Natural killer cell treated with Interleukin-12 subunit alpha and Interleukin-12 subunit beta and Interleukin-15 and Interleukin-18, amount 100 ng/mL, for 72 hours (primary cell): ENCODE measurements at regions not wholly inside any gene's neighbourhood (a gene's known extent, or its start where the extent isn't known, plus 50 kb on each side); places are given as distances from the start of the nearest gene placed in this dataset.

Experiments
- ATAC-seq, 2 donors: fragments of 150-1000 bp; cut with Tn5 transposase in 1 of 2; sonication (Bioruptor Pico), chemical (Tn5 transposase) in 1 of 2; 2 replicates each; pipeline ENCODE4 v1.10.0; 2021
- DNase-seq: peaks from one replicate; pipeline ENCODE4 v3.0.0; 2022; ENCODE audit warnings: low spot score
- H3K27ac Mint-ChIP-seq, 2 donors: 1 replicate in 1 of 2; 2 replicates in 1 of 2; pipeline ENCODE4 v1.8.0; 2022; ENCODE audit warnings: mixed read lengths in 2 of 2, mild to moderate bottlenecking in 1 of 2, moderate library complexity in 1 of 2
- H3K27me3 Mint-ChIP-seq, 2 donors: 1 replicate in 1 of 2; 2 replicates in 1 of 2; pipeline ENCODE4 v1.8.0; 2022; ENCODE audit warnings: mixed read lengths in 2 of 2
- H3K36me3 Mint-ChIP-seq: one replicate; pipeline ENCODE4 v1.8.0; 2022; ENCODE audit warnings: mixed read lengths
- H3K4me1 Mint-ChIP-seq, 2 donors: 1 replicate in 1 of 2; 2 replicates in 1 of 2; pipeline ENCODE4 v1.8.0; 2022; ENCODE audit warnings: low read depth in 2 of 2, mixed read lengths in 2 of 2, mild to moderate bottlenecking in 1 of 2
- H3K4me3 Mint-ChIP-seq: one replicate; pipeline ENCODE4 v1.8.0; 2022; ENCODE audit warnings: mixed read lengths
- H3K9me3 Mint-ChIP-seq: 2 replicates; pipeline ENCODE4 v1.8.0; 2022; ENCODE audit warnings: mixed read lengths

- Mint-ChIP-seq H3K4me3 (no peak overlapping the region), H3K27me3 (peaks cover 4 to 7% of the 10 kb centered on the region in 2 donors), H3K36me3 (no peaks in the 10 kb centered on the region), H3K9me3 (no peaks in the 10 kb centered on the region), H3K4me1 (no peaks in the 10 kb centered on the region), H3K27ac (no peak overlapping the region)
- DNase-seq (no peak), ATAC-seq (no peak)
Measured at GRCh38 chr2:2799151-2799697, 468.1 kb upstream of the MYT1L start.

GRCh38 chr2:2798337-2798736, 467.3 kb upstream of the MYT1L start:
- Mint-ChIP-seq H3K27me3 (peaks cover 4 to 7% of the 10 kb centered on the region in 2 donors), H3K4me1 (no peaks in the 10 kb centered on the region), H3K9me3 (no peaks in the 10 kb centered on the region), H3K27ac (no peak overlapping the region), H3K36me3 (no peaks in the 10 kb centered on the region), H3K4me3 (no peak overlapping the region)
- DNase-seq (no peak), ATAC-seq (no peak)

GRCh38 chr2:2797797-2798196, 466.7 kb upstream of the MYT1L start:
- Mint-ChIP-seq H3K4me3 (no peak overlapping the region), H3K27ac (no peak overlapping the region), H3K9me3 (no peaks in the 10 kb centered on the region), H3K36me3 (no peaks in the 10 kb centered on the region), H3K4me1 (no peaks in the 10 kb centered on the region), H3K27me3 (peaks cover 4 to 7% of the 10 kb centered on the region in 2 donors)
- ATAC-seq (no peak), DNase-seq (no peak)

GRCh38 chr2:2796207-2796606, 465.1 kb upstream of the MYT1L start:
- Mint-ChIP-seq H3K36me3 (no peaks in the 10 kb centered on the region), H3K9me3 (no peaks in the 10 kb centered on the region), H3K27me3 (peaks cover 0 to 4% of the 10 kb centered on the region in 2 donors), H3K27ac (no peak overlapping the region), H3K4me3 (no peak overlapping the region), H3K4me1 (no peaks in the 10 kb centered on the region)
- DNase-seq = no peak
- peak in 1 of 2 donors; percentile 40 for ATAC-seq

- Mint-ChIP-seq H3K36me3 (no peaks in the 10 kb centered on the region), H3K27me3 (peaks cover 0 to 4% of the 10 kb centered on the region in 2 donors), H3K4me1 (no peaks in the 10 kb centered on the region), H3K27ac (no peak overlapping the region), H3K9me3 (no peaks in the 10 kb centered on the region), H3K4me3 (no peak overlapping the region)
- DNase-seq (no peak), ATAC-seq (no peak)
Measured at GRCh38 chr2:2795438-2796091, 464.5 kb upstream of the MYT1L start.

GRCh38 chr2:2793925-2794560, 463.0 kb upstream of the MYT1L start:
- Mint-ChIP-seq H3K36me3 (no peaks in the 10 kb centered on the region), H3K4me3 (no peak overlapping the region), H3K27ac (no peak overlapping the region), H3K27me3 (peaks cover 0 to 2% of the 10 kb centered on the region in 2 donors), H3K4me1 (no peaks in the 10 kb centered on the region), H3K9me3 (no peaks in the 10 kb centered on the region)
- no peak for DNase-seq
- ATAC-seq = no peak

- Mint-ChIP-seq H3K9me3 (no peaks in the 10 kb centered on the region), H3K27ac (no peak overlapping the region), H3K4me1 (no peaks in the 10 kb centered on the region), H3K27me3 (no peaks in the 10 kb centered on the region), H3K4me3 (no peak overlapping the region), H3K36me3 (no peaks in the 10 kb centered on the region)
- ATAC-seq (no peak), DNase-seq (no peak)
Measured at GRCh38 chr2:2793514-2793913, 462.4 kb upstream of the MYT1L start.

GRCh38 chr2:2791606-2792005, 460.5 kb upstream of the MYT1L start:
- ATAC-seq = no peak
- Mint-ChIP-seq H3K9me3 (no peaks in the 10 kb centered on the region), H3K27me3 (no peaks in the 10 kb centered on the region), H3K27ac (no peak overlapping the region), H3K4me1 (no peaks in the 10 kb centered on the region), H3K4me3 (no peak overlapping the region), H3K36me3 (no peaks in the 10 kb centered on the region)
- no peak for DNase-seq

- no peak for DNase-seq
- H3K4me1 Mint-ChIP-seq = no peaks in the 10 kb centered on the region
- no peak for ATAC-seq
- no peak overlapping the region for H3K4me3 Mint-ChIP-seq
- no peaks in the 10 kb centered on the region for H3K36me3 Mint-ChIP-seq
- no peaks in the 10 kb centered on the region for H3K9me3 Mint-ChIP-seq
- no peak overlapping the region for H3K27ac Mint-ChIP-seq
- H3K27me3 Mint-ChIP-seq = no peaks in the 10 kb centered on the region
Measured at GRCh38 chr2:2791031-2791430, 460.0 kb upstream of the MYT1L start.

- Mint-ChIP-seq H3K9me3 (peaks cover 4% of the 10 kb centered on the region), H3K27me3 (peaks cover 0 to 7% of the 10 kb centered on the region in 2 donors), H3K4me1 (no peaks in the 10 kb centered on the region), H3K27ac (no peak overlapping the region), H3K4me3 (no peak overlapping the region), H3K36me3 (no peaks in the 10 kb centered on the region)
- no peak for DNase-seq
- no peak for ATAC-seq
Measured at GRCh38 chr2:2788076-2788475, 457.0 kb upstream of the MYT1L start.

- Mint-ChIP-seq H3K4me1 (no peaks in the 10 kb centered on the region), H3K4me3 (no peak overlapping the region), H3K9me3 (peaks cover 4% of the 10 kb centered on the region), H3K27me3 (peaks cover 0 to 7% of the 10 kb centered on the region in 2 donors), H3K27ac (no peak overlapping the region), H3K36me3 (no peaks in the 10 kb centered on the region)
- no peak for DNase-seq
- ATAC-seq = no peak
Measured at GRCh38 chr2:2787301-2787907, 456.3 kb upstream of the MYT1L start.

GRCh38 chr2:2782007-2782406, 450.9 kb upstream of the MYT1L start:
- no peak for DNase-seq
- Mint-ChIP-seq H3K36me3 (no peaks in the 10 kb centered on the region), H3K27ac (no peak overlapping the region), H3K4me1 (peaks cover 0 to 4% of the 10 kb centered on the region in 2 donors), H3K4me3 (no peak overlapping the region), H3K9me3 (peaks cover 4% of the 10 kb centered on the region), H3K27me3 (peaks cover 0 to 7% of the 10 kb centered on the region in 2 donors)
- ATAC-seq = no peak

- H3K4me1 Mint-ChIP-seq = peaks cover 0 to 4% of the 10 kb centered on the region in 2 donors
- ATAC-seq (peak in 1 of 2 donors; percentile 19), DNase-seq (no peak)
- peak overlapping the region in 1 of 2 donors; percentile 9 for H3K27ac Mint-ChIP-seq
- no peak overlapping the region for H3K4me3 Mint-ChIP-seq
- peaks cover 2 to 7% of the 10 kb centered on the region in 2 donors for H3K27me3 Mint-ChIP-seq
- H3K9me3 Mint-ChIP-seq = peaks cover 7% of the 10 kb centered on the region
- H3K36me3 Mint-ChIP-seq = no peaks in the 10 kb centered on the region
Measured at GRCh38 chr2:2779727-2780126, 448.7 kb upstream of the MYT1L start.

- peaks cover 4% of the 10 kb centered on the region for H3K9me3 Mint-ChIP-seq
- H3K27me3 Mint-ChIP-seq = peaks cover 0 to 2% of the 10 kb centered on the region in 2 donors
- ATAC-seq = no peak
- peaks cover 0 to 4% of the 10 kb centered on the region in 2 donors for H3K4me1 Mint-ChIP-seq
- H3K36me3 Mint-ChIP-seq = no peaks in the 10 kb centered on the region
- no peak overlapping the region for H3K27ac Mint-ChIP-seq
- DNase-seq = no peak
- no peak overlapping the region for H3K4me3 Mint-ChIP-seq
Measured at GRCh38 chr2:2777876-2778275, 446.8 kb upstream of the MYT1L start.
